HCT116 (cell line): ENCODE measurements at regions not wholly inside any gene's neighbourhood (a gene's known extent, or its start where the extent isn't known, plus 50 kb on each side); places are given as distances from the start of the nearest gene placed in this dataset.

Source experiments
- ATAC-seq: fragments of 200-7000 bp; cut with Tn5 transposase; 2 replicates; pipeline ENCODE4 v1.9.1; 2020; ENCODE audit warnings: mild to moderate bottlenecking, moderate library complexity
- BruUV-seq: library from RNA; stranded (reverse); fragments of 400-500 nt; replicated peaks from 2 replicates; lab custom pipeline; 2021; lab: Mats Ljungman, UMichigan
- CTCF ChIA-PET: fragments of 300-600 bp; sonication (Branson Sonifier 250); formaldehyde crosslinking; loops from one replicate; lab custom pipeline; 2021; ENCODE audit warnings: antibody characterized with exemption; lab: Charles Lee
- POLR2A ChIA-PET: fragments of 300-600, 350-600 bp; sonication (Branson Sonifier 250); formaldehyde crosslinking; loops from one replicate; lab custom pipeline; 2021; ENCODE audit warnings: antibody characterized with exemption; lab: Charles Lee
- RAD21 ChIA-PET, 2 experiments: fragments of 300-600 bp; sonication (Branson Sonifier 250); formaldehyde crosslinking; loops; one replicate each; lab custom pipeline; 2023; ENCODE audit warnings: low total read pairs in 2 of 2; ENCODE audit not compliant: uncharacterized antibody in 2 of 2, unreplicated experiment in 2 of 2, low non-redundant PET in 1 of 2; lab: Charles Lee
- DNase-seq: peaks from one replicate; pipeline ENCODE4 v3.0.0-alpha.2; 2010; ENCODE audit warnings: low read depth, low spot score
- H2AFZ ChIP-seq: fragments of 200-600 bp; shearing (Covaris generic), sonication (generic); 2 replicates; pipeline ENCODE4 v1.6.1; 2017; ENCODE audit warnings: low read depth, mixed run types, mixed read lengths, antibody characterized with exemption, low read length; ENCODE audit not compliant: poor library complexity, severe bottlenecking
- H3K27ac ChIP-seq: 2 replicates; pipeline ENCODE4 v1.5.1; 2012; ENCODE audit warnings: low read depth, low read length
- H3K27me3 ChIP-seq: fragments of 200-600 bp; sonication (generic); 2 replicates; pipeline ENCODE4 v1.6.1; 2016; ENCODE audit warnings: mixed run types, low read length, mixed read lengths; ENCODE audit not compliant: insufficient read depth
- H3K36me3 ChIP-seq, 2 experiments: fragments of 200-500 bp in 1 of 2; fragments of 200-600 bp in 1 of 2; sonication (Bioruptor generic) in 1 of 2; sonication (generic) in 1 of 2; 2 replicates each; pipeline versions ENCODE4 v1.5.1 to v1.6.1; 2014 to 2016; ENCODE audit warnings: low read length in 2 of 2, inconsistent platforms in 1 of 2, mixed read lengths in 1 of 2, mixed run types in 1 of 2; ENCODE audit not compliant: insufficient read depth in 2 of 2, control insufficient read depth in 1 of 2
- H3K4me1 ChIP-seq, 2 experiments: fragments of 200-600 bp in 1 of 2; sonication (generic) in 1 of 2; 2 replicates each; pipeline versions ENCODE4 v1.5.1 to v1.6.1; 2012 to 2017; ENCODE audit warnings: low read length in 2 of 2, inconsistent platforms in 1 of 2, mild to moderate bottlenecking in 1 of 2, mixed read lengths in 1 of 2, mixed run types in 1 of 2, moderate library complexity in 1 of 2; ENCODE audit not compliant: insufficient read depth in 2 of 2, control insufficient read depth in 1 of 2
- H3K4me2 ChIP-seq: fragments of 200-600 bp; sonication (generic); 2 replicates; pipeline ENCODE4 v1.6.1; 2017; ENCODE audit warnings: mixed run types, low read length, mixed read lengths
- H3K4me3 ChIP-seq, 2 experiments: fragments of 200-600 bp in 1 of 2; sonication (generic) in 1 of 2; replicated peaks in 1 of 2; 2 replicates each; pipeline ENCODE4 v1.5.1; 2011 to 2016; ENCODE audit warnings: low read length in 2 of 2, control low read depth in 1 of 2, low read depth in 1 of 2, mild to moderate bottlenecking in 1 of 2, mixed read lengths in 1 of 2, mixed run types in 1 of 2
- H3K79me2 ChIP-seq: fragments of 200-600 bp; sonication (generic); 2 replicates; pipeline ENCODE4 v1.6.1; 2017; ENCODE audit warnings: mild to moderate bottlenecking, mixed run types, low read length, moderate library complexity, mixed read lengths; ENCODE audit not compliant: insufficient read depth
- H3K9ac ChIP-seq: fragments of 200-600 bp; sonication (generic); 2 replicates; pipeline ENCODE4 v1.6.1; 2016; ENCODE audit warnings: low read length, mixed read lengths
- H3K9me2 ChIP-seq: fragments of 200-600 bp; sonication (generic), shearing (Covaris generic); 2 replicates; pipeline ENCODE4 v1.6.1; 2017; ENCODE audit warnings: mixed run types, mild to moderate bottlenecking, moderate library complexity; ENCODE audit not compliant: insufficient read depth
- H3K9me3 ChIP-seq, 2 experiments: fragments of 200-500 bp in 1 of 2; fragments of 200-600 bp in 1 of 2; sonication (Bioruptor generic) in 1 of 2; sonication (generic) in 1 of 2; 2 replicates each; pipeline ENCODE4 v1.6.1; 2014 to 2017; ENCODE audit warnings: low read length in 2 of 2, mixed read lengths in 2 of 2, inconsistent platforms in 1 of 2, low read depth in 1 of 2, mild to moderate bottlenecking in 1 of 2, mixed run types in 1 of 2, moderate library complexity in 1 of 2; ENCODE audit not compliant: control insufficient read depth in 1 of 2, insufficient read depth in 1 of 2
- H4K20me1 ChIP-seq: fragments of 200-600 bp; sonication (generic), shearing (Covaris generic); 2 replicates; pipeline ENCODE4 v1.6.1; 2017; ENCODE audit warnings: mixed run types, mild to moderate bottlenecking, moderate library complexity; ENCODE audit not compliant: insufficient read depth
- CBX3 ChIP-seq: IDR thresholded peaks from 2 replicates; pipeline ENCODE4 v1.6.1; 2012; ENCODE audit warnings: low read depth
- CEBPB ChIP-seq: IDR thresholded peaks from 2 replicates; pipeline ENCODE4 v1.6.1; 2012; ENCODE audit warnings: low read depth
- JUND ChIP-seq: IDR thresholded peaks from 2 replicates; pipeline ENCODE4 v1.6.1; 2012
- POLR2A ChIP-seq: IDR thresholded peaks from 2 replicates; pipeline ENCODE4 v1.7.0; 2011; ENCODE audit warnings: borderline replicate concordance; ENCODE audit not compliant: insufficient read depth, insufficient read length; ENCODE audit errors: extremely low read depth
- POLR2AphosphoS5 ChIP-seq: IDR thresholded peaks from 2 replicates; pipeline ENCODE4 v1.6.1; 2011; ENCODE audit warnings: mild to moderate bottlenecking, low read depth, low read length, moderate library complexity
- SIN3A ChIP-seq: IDR thresholded peaks from 2 replicates; pipeline ENCODE4 v1.6.1; 2012; ENCODE audit warnings: low read depth
- YY1 ChIP-seq: IDR thresholded peaks from 2 replicates; pipeline ENCODE4 v1.6.1; 2011; ENCODE audit warnings: low read length, low read depth, moderate library complexity, mild to moderate bottlenecking; ENCODE audit not compliant: insufficient replicate concordance; ENCODE audit errors: extremely low read depth
- ZFX ChIP-seq: fragments of 450-650 bp; IDR thresholded peaks from 2 replicates; pipeline ENCODE4 v1.6.1; 2017
- ZNF274 ChIP-seq: fragments of 200-500 bp; sonication (Bioruptor generic); IDR thresholded peaks from 2 replicates; pipeline ENCODE4 v1.6.1; 2014; ENCODE audit warnings: mild to moderate bottlenecking, low read depth, low read length, inconsistent platforms
- intact Hi-C: fragments of 100-400 bp; cut with micrococcal nuclease; formaldehyde crosslinking; loops from 2 replicates; pipeline ENCODE4 v1.10.0; 2022
- TF ChIP-seq, protein P1 (sequence below): IDR thresholded peaks from 2 replicates; pipeline ENCODE4 v1.6.1; 2012

- Histone ChIP-seq H3K9ac (no peak overlapping the region), H3K9me3 (no peaks in the 10 kb centered on the region), H3K9me2 (no peaks in the 10 kb centered on the region), H3K4me1 (no peaks in the 10 kb centered on the region), H3K27ac (no peak overlapping the region), H3K4me2 (no peak overlapping the region), H3K4me3 (no peak overlapping the region), H3K79me2 (no peaks in the 10 kb centered on the region), H3K27me3 (no peaks in the 10 kb centered on the region), H2AFZ (no peak overlapping the region), H3K36me3 (no peaks in the 10 kb centered on the region), H4K20me1 (no peaks in the 10 kb centered on the region)
- no peak for DNase-seq
- ChIA-PET CTCF (no interaction called here), POLR2A (no interaction called here), RAD21 (no interaction called here)
- intact Hi-C loops: no loop called here
- no peak for ATAC-seq
- no TSS peak for BruUV-seq
- TF ChIP-seq JUND (no peak), POLR2AphosphoS5 (no peak), SIN3A (no peak)
- TF ChIP-seq, protein P1, sequence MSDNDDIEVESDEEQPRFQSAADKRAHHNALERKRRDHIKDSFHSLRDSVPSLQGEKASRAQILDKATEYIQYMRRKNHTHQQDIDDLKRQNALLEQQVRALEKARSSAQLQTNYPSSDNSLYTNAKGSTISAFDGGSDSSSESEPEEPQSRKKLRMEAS: no peak
- TF ChIP-seq, all 23 proteins: peak for 0
Measured at GRCh38 chr6:169851641-169852503, 100.5 kb downstream of the ERMARD start.

DNA sequence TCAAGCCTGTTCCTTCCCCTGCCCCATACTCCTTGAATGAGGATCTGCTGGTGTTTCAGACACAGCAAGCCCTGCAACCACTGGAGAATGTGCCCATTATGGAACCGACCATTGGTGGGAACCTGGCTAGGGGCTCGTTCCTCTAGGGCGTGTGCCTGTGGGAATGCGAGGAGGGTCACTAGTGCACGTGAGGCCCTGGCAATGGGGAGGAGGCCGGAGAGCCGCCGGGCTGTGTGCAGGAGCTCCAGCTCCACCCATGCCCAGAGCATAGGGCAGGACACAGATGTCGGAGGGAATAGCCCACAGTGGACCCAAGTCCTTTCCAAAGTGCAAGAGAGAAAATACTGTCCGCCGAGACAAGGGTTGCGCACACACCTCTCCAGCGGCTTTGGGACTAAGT, 99.3 kb downstream of the ERMARD start:
- no peak for TF ChIP-seq ZNF274
- TF ChIP-seq YY1: no peak
- TF ChIP-seq CBX3: no peak
- TF ChIP-seq POLR2AphosphoS5: no peak
- no peak for TF ChIP-seq POLR2A
- no peak for TF ChIP-seq CEBPB
- TF ChIP-seq ZFX: no peak
- H3K4me3 ChIP-seq: no peak overlapping the region
- CTCF ChIA-PET: no interaction called here
- no peaks in the 10 kb centered on the region for H3K79me2 ChIP-seq
- no peaks in the 10 kb centered on the region for H3K36me3 ChIP-seq
- H3K9ac ChIP-seq: no peak overlapping the region
- H2AFZ ChIP-seq: no peak overlapping the region
- H3K4me2 ChIP-seq: no peak overlapping the region
- RAD21 ChIA-PET: no interaction called here
- ATAC-seq (no peak), DNase-seq (no peak)
- intact Hi-C loops: no loop called here
- H3K27me3 ChIP-seq: peaks cover 2% of the 10 kb centered on the region; the same call in 1 of the 2 replicates
- no peaks in the 10 kb centered on the region for H3K9me3 ChIP-seq
- POLR2A ChIA-PET: no interaction called here
- no TSS peak for BruUV-seq
- no peak overlapping the region for H3K27ac ChIP-seq
- no peaks in the 10 kb centered on the region for H4K20me1 ChIP-seq
- no peaks in the 10 kb centered on the region for H3K4me1 ChIP-seq
- no peaks in the 10 kb centered on the region for H3K9me2 ChIP-seq
